OCI-LY7 (cell line): ENCODE measurements at regions not wholly inside any gene's neighbourhood (a gene's known extent, or its start where the extent isn't known, plus 50 kb on each side); places are given as distances from the start of the nearest gene placed in this dataset.

Experiments
- BruUV-seq: library from RNA; stranded (reverse); fragments of 400-500 nt; replicated peaks from 2 replicates; lab custom pipeline; 2021; lab: Mats Ljungman, UMichigan
- CTCF ChIA-PET: fragments of 300-600 bp; sonication (Branson Sonifier 250); formaldehyde crosslinking; loops from one replicate; lab custom pipeline; 2022; ENCODE audit warnings: antibody characterized with exemption; ENCODE audit not compliant: unreplicated experiment; lab: Charles Lee
- POLR2A ChIA-PET: fragments of 300-600 bp; sonication (Branson Sonifier 250); formaldehyde crosslinking; loops from one replicate; lab custom pipeline; 2022; ENCODE audit warnings: antibody characterized with exemption; lab: Charles Lee
- DNase-seq: peaks from one replicate; pipeline ENCODE4 v3.0.0-alpha.2; 2015; ENCODE audit warnings: low spot score
- H2AFZ ChIP-seq: fragments of 200-600 bp; sonication (generic), shearing (Covaris generic); 2 replicates; pipeline ENCODE4 v1.6.1; 2014; ENCODE audit warnings: mild to moderate bottlenecking, antibody characterized with exemption, low read length, moderate library complexity
- H3K27ac ChIP-seq: fragments of 200-600 bp; sonication (generic); 2 replicates; pipeline ENCODE4 v1.5.1; 2014; ENCODE audit warnings: mixed run types, low read depth, mild to moderate bottlenecking, moderate library complexity, low read length, inconsistent platforms; ENCODE audit not compliant: poor library complexity, severe bottlenecking
- H3K36me3 ChIP-seq: fragments of 200-600 bp; sonication (generic); 2 replicates; pipeline ENCODE4 v1.6.1; 2014; ENCODE audit warnings: mild to moderate bottlenecking, antibody characterized with exemption, low read length, moderate library complexity, mixed read lengths; ENCODE audit not compliant: insufficient read depth
- H3K4me1 ChIP-seq: fragments of 200-600 bp; sonication (generic); 2 replicates; pipeline ENCODE4 v1.5.1; 2014; ENCODE audit warnings: mild to moderate bottlenecking, low read length; ENCODE audit not compliant: insufficient read depth, poor library complexity, severe bottlenecking
- H3K4me2 ChIP-seq: fragments of 200-600 bp; sonication (generic); 2 replicates; pipeline ENCODE4 v1.6.1; 2014; ENCODE audit warnings: mild to moderate bottlenecking, low read length
- H3K4me3 ChIP-seq: fragments of 200-600 bp; sonication (generic); 2 replicates; pipeline ENCODE4 v1.5.1; 2014; ENCODE audit warnings: mild to moderate bottlenecking, low read depth, low read length; ENCODE audit not compliant: poor library complexity, severe bottlenecking
- H3K79me2 ChIP-seq: fragments of 200-600 bp; sonication (generic); 2 replicates; pipeline ENCODE4 v1.6.1; 2016; ENCODE audit warnings: low read depth, mild to moderate bottlenecking, low read length, moderate library complexity, mixed read lengths; ENCODE audit not compliant: insufficient read depth
- H3K9me2 ChIP-seq: fragments of 200-600 bp; sonication (generic); 2 replicates; pipeline ENCODE4 v1.6.1; 2016; ENCODE audit warnings: mild to moderate bottlenecking, low read length, mixed read lengths; ENCODE audit not compliant: insufficient read depth
- H3K9me3 ChIP-seq: fragments of 200-600 bp; sonication (generic); 2 replicates; pipeline ENCODE4 v1.6.1; 2014; ENCODE audit warnings: mild to moderate bottlenecking, mixed run types, low read length, mixed read lengths
- H4K20me1 ChIP-seq: fragments of 200-600 bp; sonication (generic); 2 replicates; pipeline ENCODE4 v1.6.1; 2014; ENCODE audit warnings: mild to moderate bottlenecking, antibody characterized with exemption, low read length, moderate library complexity, mixed read lengths; ENCODE audit not compliant: insufficient read depth
- CTCF ChIP-seq: fragments of 200-600 bp; sonication (generic); conservative IDR thresholded peaks from 2 replicates; pipeline ENCODE4 v1.5.1; 2014; ENCODE audit warnings: mild to moderate bottlenecking, antibody characterized with exemption, low read length, moderate library complexity, mixed read lengths
- EZH2phosphoT487 ChIP-seq: fragments of 200-600 bp; sonication (generic); IDR thresholded peaks from 2 replicates; pipeline ENCODE4 v1.6.1; 2018; ENCODE audit warnings: low read depth, borderline replicate concordance, mild to moderate bottlenecking, mixed run types, antibody characterized with exemption, low read length, moderate library complexity, mixed read lengths
- intact Hi-C: fragments of 100-400 bp; cut with micrococcal nuclease; formaldehyde crosslinking; loops from one replicate; pipeline ENCODE4 v1.10.0; 2022; ENCODE audit not compliant: unreplicated experiment

GRCh38 chr11:112610996-112611750 lies 350.0 kb upstream of the NCAM1 start:
- BruUV-seq, result no TSS peak
- Histone ChIP-seq H3K9me3 (no peaks in the 10 kb centered on the region), H3K4me2 (no peak overlapping the region), H3K36me3 (no peaks in the 10 kb centered on the region), H3K27ac (no peak overlapping the region), H2AFZ (no peak overlapping the region), H3K79me2 (no peaks in the 10 kb centered on the region), H3K9me2 (no peaks in the 10 kb centered on the region), H3K4me1 (no peaks in the 10 kb centered on the region), H4K20me1 (no peaks in the 10 kb centered on the region), H3K4me3 (no peak overlapping the region)
- ChIA-PET POLR2A (no interaction called here), CTCF (no interaction called here)
- TF ChIP-seq CTCF (no peak), EZH2phosphoT487 (no peak)
- DNase-seq, result no peak
- intact Hi-C loops, result no loop called here

- ChIA-PET CTCF (no interaction called here), POLR2A (no interaction called here)
- DNase-seq, result no peak
- Histone ChIP-seq H3K4me2 (no peak overlapping the region), H3K79me2 (no peaks in the 10 kb centered on the region), H3K4me3 (no peak overlapping the region), H4K20me1 (no peaks in the 10 kb centered on the region), H3K9me2 (no peaks in the 10 kb centered on the region), H3K4me1 (no peaks in the 10 kb centered on the region), H3K27ac (no peak overlapping the region), H2AFZ (no peak overlapping the region), H3K9me3 (no peaks in the 10 kb centered on the region), H3K36me3 (no peaks in the 10 kb centered on the region)
- TF ChIP-seq CTCF (no peak), EZH2phosphoT487 (no peak)
- intact Hi-C loops, result no loop called here
- BruUV-seq, result no TSS peak
These were observed 349.4 kb upstream of the NCAM1 start for GRCh38 chr11:112611771-112612170.

DNA sequence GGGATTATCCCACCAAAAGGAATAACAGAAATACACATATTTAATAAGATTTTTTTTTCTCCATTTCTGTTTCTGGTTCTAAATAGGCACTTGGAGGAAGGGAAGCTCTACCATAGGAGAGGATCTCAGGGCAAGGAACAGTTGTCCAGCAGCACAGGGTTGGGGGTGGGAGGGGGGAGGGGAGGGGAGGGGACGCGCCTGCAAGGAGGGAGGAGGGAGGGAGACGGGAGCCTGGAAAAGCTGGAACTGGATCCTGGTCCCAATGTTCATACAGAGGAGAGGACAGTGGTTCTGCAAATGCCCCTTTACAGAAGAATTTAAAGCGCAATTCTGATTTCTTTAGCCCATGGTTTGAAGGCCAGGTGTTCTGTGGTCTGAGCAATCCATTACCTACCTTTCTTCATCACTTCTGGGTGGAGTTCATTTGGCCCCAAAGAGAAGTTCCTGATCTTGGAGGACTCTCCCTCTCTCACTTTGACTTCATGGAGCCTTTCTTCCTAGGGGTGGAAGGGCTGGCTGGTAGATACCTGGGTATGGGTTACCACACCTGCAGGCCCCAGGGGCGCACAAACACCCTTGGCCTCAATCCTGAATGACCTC lies 348.9 kb upstream of the NCAM1 start:
- Histone ChIP-seq H3K36me3 (no peaks in the 10 kb centered on the region), H3K4me2 (no peak overlapping the region), H2AFZ (no peak overlapping the region), H3K79me2 (no peaks in the 10 kb centered on the region), H4K20me1 (no peaks in the 10 kb centered on the region), H3K27ac (no peak overlapping the region), H3K9me2 (no peaks in the 10 kb centered on the region), H3K4me1 (no peaks in the 10 kb centered on the region), H3K4me3 (no peak overlapping the region), H3K9me3 (no peaks in the 10 kb centered on the region)
- no peak for TF ChIP-seq CTCF
- TF ChIP-seq EZH2phosphoT487, result no peak
- DNase-seq, result no peak
- intact Hi-C loops, result no loop called here
- ChIA-PET POLR2A (no interaction called here), CTCF (no interaction called here)
- BruUV-seq, result no TSS peak
